NCI-H1417 (cell line): ENCODE measurements at regions not wholly inside any gene's neighbourhood (a gene's known extent, or its start where the extent isn't known, plus 50 kb on each side); places are given as distances from the start of the nearest gene placed in this dataset.
"Not testable (repeated sequence)": the region's sequence is repeated elsewhere in the genome, so short reads cannot be mapped to it uniquely, and the experiment has no call there.

Experiments used
- DNase-seq, 3 experiments: peaks; one replicate each; lab custom pipeline; 2025; lab: John Stamatoyannopoulos, UW

DNA sequence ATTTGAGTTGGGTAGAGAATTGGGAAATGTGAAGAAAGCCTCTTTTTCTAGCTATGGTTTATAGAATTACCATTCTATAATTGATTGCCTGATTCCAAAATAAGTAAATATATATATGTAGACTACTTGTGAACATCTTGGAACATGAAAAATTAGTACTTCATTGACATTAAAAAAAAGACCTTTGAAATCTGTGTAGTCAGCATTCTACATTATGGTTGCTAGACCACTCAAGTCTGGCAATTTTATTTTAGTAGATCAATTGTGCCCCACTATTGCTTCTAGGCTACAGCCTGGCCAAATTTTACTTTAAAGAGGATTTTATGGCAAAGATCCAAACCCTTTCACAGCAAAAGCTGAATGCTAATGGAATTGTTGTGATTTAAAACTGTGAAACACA is 279.8 kb downstream of the IKZF2 start:
- DNase-seq: no peak

DNA sequence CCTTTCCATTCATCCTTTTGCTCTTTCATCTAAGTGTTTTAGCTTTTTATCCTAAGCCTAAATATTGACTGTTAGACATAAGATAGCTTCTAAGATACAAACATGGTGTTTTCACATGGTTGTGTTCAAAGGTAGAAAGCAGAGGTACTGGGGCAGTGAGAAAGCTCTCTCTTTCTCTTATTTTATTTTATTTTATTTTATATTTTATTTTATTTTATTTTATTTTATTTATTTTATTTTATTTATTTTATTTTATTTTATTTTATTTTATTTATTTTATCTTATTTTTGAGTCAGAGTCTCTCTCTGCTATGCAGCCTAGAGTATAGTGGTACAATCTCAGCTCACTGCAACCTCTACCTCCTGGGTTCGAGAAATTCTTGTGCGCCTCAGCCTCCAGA is 287.2 kb downstream of the IKZF2 start:
- no peak for DNase-seq

- DNase-seq: peak in 1 of 3 experiments; percentile 37
Measured at GRCh38 chr2:212863185-212863588, 288.2 kb downstream of the IKZF2 start.

GRCh38 chr2:212858496-212858895 is 292.9 kb downstream of the IKZF2 start:
- no peak for DNase-seq

DNA sequence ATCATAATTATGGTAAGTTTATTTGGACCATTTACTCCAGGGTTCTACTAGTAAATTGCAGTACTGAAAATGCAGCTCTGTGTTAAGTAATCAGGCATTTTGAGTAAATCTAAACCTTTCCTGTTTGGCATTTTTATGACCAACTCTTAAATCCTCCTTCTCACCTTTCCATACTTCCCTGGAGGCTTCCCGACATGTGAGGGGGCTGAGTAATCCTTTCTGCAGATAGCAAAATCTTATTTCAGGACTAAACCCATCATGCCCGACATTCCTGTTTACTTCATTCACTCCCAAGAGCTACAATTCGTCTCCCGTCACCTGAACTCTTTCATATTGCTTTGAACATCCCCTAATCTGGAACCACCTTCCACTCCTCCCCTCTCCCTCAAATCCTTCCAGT is 296.6 kb downstream of the IKZF2 start:
- DNase-seq: no peak

GRCh38 chr2:212854116-212854515 is 297.3 kb downstream of the IKZF2 start:
- no peak for DNase-seq

GRCh38 chr2:212845941-212846340 is 305.5 kb downstream of the IKZF2 start:
- no peak for DNase-seq

DNA sequence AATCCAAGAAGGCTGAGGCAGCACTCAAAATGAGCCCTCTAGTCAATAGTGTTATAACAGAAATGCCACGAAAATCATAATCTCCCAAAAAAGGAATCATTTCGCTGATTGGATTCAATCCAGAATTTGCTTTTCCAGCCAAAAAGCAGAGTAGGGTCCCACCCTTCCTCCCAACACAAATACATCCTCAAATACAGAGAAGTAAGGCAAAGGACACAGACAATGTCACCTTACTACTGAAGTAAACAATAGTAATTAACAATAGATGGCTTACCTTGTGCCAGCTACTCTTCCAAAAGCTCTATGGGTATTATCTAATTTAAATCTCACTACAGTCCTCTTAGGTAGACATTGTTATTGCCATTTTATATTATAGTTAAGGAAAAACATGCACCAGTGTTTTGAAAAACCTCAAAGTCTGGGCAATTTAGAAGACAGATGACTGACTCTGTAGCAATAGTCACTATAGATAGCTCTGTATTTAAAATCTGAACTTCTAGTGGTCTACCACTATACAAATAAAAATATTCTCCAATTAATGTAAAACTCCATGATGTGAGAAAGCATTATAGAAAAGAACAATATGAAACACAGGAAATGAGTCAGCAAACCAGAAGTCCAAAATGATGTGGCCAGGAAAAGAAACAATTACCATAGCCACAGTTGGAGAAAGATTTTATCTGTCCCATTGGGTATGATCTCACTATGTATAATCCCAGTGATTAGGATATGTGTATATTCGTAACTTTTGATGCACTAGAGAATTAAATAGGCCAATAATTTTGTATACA is 305.0 kb upstream of the ERBB4 start:
- no peak for DNase-seq

DNA sequence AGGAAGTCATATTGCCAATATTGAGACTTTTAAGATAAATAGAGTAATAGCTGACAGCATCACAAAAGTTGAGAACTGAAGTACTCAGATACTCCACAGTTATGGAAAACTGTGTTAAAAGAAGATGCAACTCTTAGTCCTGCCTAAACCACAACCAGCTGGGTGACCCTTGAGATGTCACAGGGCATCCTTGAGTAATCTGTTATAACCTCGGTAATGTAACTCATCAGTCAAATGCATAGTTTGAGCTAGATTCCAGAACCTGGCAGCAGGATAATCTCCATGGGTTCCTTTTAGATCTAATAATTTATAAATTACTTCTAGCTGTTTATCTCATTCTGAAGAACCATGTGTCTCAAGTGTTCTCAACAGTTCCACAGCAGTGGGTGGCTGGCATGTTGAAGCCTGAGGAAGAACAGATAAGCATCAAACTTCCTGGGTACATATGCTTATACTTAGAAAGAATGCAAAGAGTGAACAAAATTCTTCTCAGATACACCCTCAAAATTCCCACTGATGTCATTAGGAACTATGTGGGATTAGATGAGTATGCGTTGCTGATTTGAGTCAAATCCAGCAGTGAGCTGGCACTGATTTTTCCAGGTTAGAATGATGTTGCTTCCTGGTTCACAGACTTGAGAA is 304.1 kb upstream of the ERBB4 start:
- DNase-seq: no peak

GRCh38 chr2:212841460-212841859 is 302.9 kb upstream of the ERBB4 start:
- DNase-seq: peak in 1 of 3 experiments; percentile 18

DNA sequence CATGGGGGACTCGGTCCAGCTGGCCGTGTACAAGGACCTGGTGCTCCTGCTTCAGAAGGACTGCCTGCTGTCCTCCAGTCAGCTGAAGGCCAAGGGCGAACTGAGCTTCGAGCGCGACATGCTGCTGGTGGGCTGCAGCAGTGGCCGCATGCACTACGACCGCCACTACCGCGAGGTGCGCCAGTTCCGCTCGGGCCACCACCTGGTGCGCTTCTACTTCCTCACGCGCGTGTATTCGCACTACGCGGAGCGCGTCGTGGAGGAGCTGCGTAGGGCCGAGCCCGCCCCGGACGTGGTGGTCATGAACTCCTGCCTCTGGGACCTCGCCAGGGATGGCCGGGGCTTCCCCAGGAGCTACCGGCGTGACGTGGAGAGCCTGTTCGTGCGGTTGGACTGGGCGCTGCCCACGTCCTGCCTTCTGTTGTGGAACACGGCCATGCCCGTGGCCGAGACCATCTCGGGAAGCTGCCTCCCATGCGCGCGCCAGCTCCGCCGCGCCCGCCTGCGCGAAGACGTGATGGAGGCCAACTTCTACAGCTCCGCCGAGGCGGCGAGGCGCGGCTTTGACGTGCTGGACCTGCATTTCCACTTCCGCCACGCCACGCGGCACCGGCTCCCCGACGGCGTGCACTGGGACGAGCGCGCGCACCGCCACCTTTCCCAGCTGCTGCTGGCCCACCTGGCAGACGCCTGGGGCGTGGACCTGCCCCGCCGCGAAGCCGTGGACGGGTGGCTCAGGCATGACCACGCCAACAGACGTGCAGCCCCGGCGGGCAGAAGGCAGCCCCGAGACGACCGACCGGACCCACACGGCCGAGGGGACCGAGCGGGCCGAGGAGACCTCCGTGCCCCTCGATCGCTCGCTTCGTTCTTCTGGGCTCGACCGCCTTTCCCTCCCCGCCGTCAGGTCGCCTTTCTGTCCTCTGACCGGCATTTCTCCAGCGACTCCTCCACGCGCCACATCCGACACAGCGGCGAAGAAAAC is 293.9 kb upstream of the ERBB4 start:
- no peak for DNase-seq

GRCh38 chr2:212831671-212832199 is 293.1 kb upstream of the ERBB4 start:
- DNase-seq: no peak

GRCh38 chr2:212816267-212816666 is 277.7 kb upstream of the ERBB4 start:
- DNase-seq: no peak

- no peak for DNase-seq
Measured at GRCh38 chr2:212815453-212815852, 276.9 kb upstream of the ERBB4 start.

DNA sequence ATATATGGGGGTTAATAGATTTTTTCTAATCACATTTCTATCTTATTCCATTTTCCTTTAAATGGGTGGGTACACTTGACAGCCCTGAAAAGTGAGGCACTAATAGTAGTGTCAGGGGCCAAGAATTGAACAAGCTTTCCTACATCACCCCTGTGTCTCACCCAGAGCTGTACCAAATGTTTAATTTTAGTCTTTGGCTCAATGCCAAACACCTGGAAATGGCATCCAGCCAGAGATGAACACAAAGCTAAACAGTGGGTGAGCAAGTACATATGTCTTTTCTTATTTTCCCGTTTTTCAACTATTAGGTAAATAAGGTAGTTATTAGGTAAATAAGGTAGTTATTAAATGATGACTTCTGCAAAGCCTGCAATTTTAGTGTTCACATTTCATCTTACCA is 276.3 kb upstream of the ERBB4 start:
- peak in 2 of 3 experiments; percentile 61 to 88 for DNase-seq

- DNase-seq: peak in 1 of 3 experiments; percentile 13
Measured at GRCh38 chr2:212811921-212812320, 273.3 kb upstream of the ERBB4 start.

DNA sequence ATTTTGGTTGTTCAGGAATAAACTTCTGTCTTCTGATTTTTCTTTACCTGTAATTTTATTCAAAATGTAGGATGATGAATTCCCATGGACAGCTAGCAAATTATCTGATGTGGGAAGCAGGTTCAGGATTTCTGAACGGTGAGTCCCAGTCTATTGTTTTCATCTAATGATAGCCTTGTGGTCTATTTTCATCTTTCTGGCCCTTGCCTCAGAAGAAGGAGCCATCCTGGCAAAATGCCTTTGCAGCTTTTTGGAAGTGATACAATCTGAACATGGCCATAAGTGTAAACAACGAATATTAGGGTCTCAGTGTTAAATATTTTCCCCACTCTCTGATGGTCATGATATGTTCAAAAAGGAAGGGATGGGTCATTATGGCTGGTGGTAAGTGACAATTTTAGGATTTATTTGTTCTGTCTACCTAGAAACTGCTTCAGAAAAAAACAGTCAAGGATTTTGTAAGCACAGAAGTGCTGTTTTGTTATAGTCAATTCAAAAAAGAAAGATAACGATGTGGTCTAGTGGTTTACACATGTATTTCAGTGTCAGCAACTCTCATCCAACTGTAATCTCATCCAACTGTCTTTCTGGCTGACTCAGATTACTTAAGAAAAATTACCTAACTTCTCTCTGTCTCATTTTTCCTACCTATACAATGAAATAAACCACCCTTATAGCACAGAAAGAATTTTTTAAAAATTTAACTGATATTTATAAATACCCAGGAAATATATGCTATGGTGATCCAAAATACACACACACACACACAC is 272.6 kb upstream of the ERBB4 start:
- DNase-seq: no peak

- no peak for DNase-seq
Measured at GRCh38 chr2:212797484-212798205, 259.0 kb upstream of the ERBB4 start.

- peak in 2 of 3 experiments; percentile 15 to 60 for DNase-seq
Measured at GRCh38 chr2:212794471-212794870, 255.9 kb upstream of the ERBB4 start.

DNA sequence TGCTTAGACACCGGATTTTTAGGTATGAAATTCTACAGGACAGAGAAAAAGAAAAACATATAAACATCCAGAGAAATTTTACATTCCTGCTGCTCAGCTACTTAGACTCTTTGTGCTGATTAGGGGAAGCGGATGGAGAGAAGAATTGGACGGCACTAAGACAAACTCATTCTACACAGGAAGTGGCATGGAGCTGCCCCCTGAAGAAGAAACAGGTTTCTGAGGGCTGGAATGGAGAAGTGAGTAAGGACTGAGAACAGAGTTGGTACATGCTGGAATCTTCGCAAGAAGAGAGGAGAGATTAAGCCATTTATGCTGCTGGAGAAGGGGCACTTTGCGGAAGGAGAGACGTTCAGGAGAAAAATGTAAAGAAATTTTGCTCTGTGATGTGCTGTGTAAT is 253.0 kb upstream of the ERBB4 start:
- DNase-seq: no peak

GRCh38 chr2:212786088-212786487 is 247.5 kb upstream of the ERBB4 start:
- DNase-seq: not testable (repeated sequence)
